ENCODE measurements at regions not wholly inside any gene's neighbourhood (a gene's known extent, or its start where the extent isn't known, plus 50 kb on each side); places are given as distances from the start of the nearest gene placed in this dataset.
"Not testable (repeated sequence)": the region's sequence is repeated elsewhere in the genome, so short reads cannot be mapped to it uniquely, and the experiment has no call there.

- not testable (repeated sequence) for H3K4me3 ChIP-seq (ENCODE audit: low read depth, low read length); H3K27me3 ChIP-seq (ENCODE audit: control insufficient read depth, insufficient read depth, low read length); H3K9ac ChIP-seq (ENCODE audit: low read length); H3K27ac ChIP-seq (ENCODE audit: low read depth, low read length); H3K9me3 ChIP-seq (ENCODE audit: control insufficient read depth, insufficient read depth, low read depth, low read length); H3K36me3 ChIP-seq (ENCODE audit: control insufficient read depth, insufficient read depth, low read length)
- peaks cover 15% of the 10 kb centered on the region for H3K4me1 ChIP-seq (ENCODE audit: control insufficient read depth, insufficient read depth, low read length)
These were observed 225.2 kb downstream of the NPHP4 start for GRCh38 chr1:5766996-5767395.

- Histone ChIP-seq H3K36me3 (ENCODE audit: control insufficient read depth, insufficient read depth, low read length) (no peaks in the 10 kb centered on the region), H3K9me3 (ENCODE audit: control insufficient read depth, insufficient read depth, low read depth, low read length) (peaks cover 5% of the 10 kb centered on the region), H3K4me1 (ENCODE audit: control insufficient read depth, insufficient read depth, low read length) (peaks cover 15% of the 10 kb centered on the region), H3K9ac (ENCODE audit: low read length) (no peak overlapping the region), H3K4me3 (ENCODE audit: low read depth, low read length) (no peak overlapping the region), H3K27ac (ENCODE audit: low read depth, low read length) (no peak overlapping the region), H3K27me3 (ENCODE audit: control insufficient read depth, insufficient read depth, low read length) (no peaks in the 10 kb centered on the region)
These were observed 226.0 kb downstream of the NPHP4 start for GRCh38 chr1:5765997-5766913.

GRCh38 chr1:5765483-5765882, 226.7 kb downstream of the NPHP4 start:
- no peak overlapping the region for H3K4me3 ChIP-seq (ENCODE audit: low read depth, low read length)
- H3K9ac ChIP-seq (ENCODE audit: low read length) = no peak overlapping the region
- H3K27ac ChIP-seq (ENCODE audit: low read depth, low read length) = no peak overlapping the region
- H3K4me1 ChIP-seq (ENCODE audit: control insufficient read depth, insufficient read depth, low read length) = peaks cover 15% of the 10 kb centered on the region
- H3K36me3 ChIP-seq (ENCODE audit: control insufficient read depth, insufficient read depth, low read length) = no peaks in the 10 kb centered on the region
- no peaks in the 10 kb centered on the region for H3K27me3 ChIP-seq (ENCODE audit: control insufficient read depth, insufficient read depth, low read length)
- peaks cover 8% of the 10 kb centered on the region for H3K9me3 ChIP-seq (ENCODE audit: control insufficient read depth, insufficient read depth, low read depth, low read length)

GRCh38 chr1:5764959-5765358, 227.3 kb downstream of the NPHP4 start:
- Histone ChIP-seq H3K9ac (ENCODE audit: low read length) (no peak overlapping the region), H3K36me3 (ENCODE audit: control insufficient read depth, insufficient read depth, low read length) (no peaks in the 10 kb centered on the region), H3K4me1 (ENCODE audit: control insufficient read depth, insufficient read depth, low read length) (peaks cover 15% of the 10 kb centered on the region), H3K27me3 (ENCODE audit: control insufficient read depth, insufficient read depth, low read length) (no peaks in the 10 kb centered on the region), H3K4me3 (ENCODE audit: low read depth, low read length) (no peak overlapping the region), H3K9me3 (ENCODE audit: control insufficient read depth, insufficient read depth, low read depth, low read length) (peaks cover 11% of the 10 kb centered on the region), H3K27ac (ENCODE audit: low read depth, low read length) (no peak overlapping the region)

GRCh38 chr1:5764464-5764863, 227.8 kb downstream of the NPHP4 start:
- H3K9ac ChIP-seq (ENCODE audit: low read length) = no peak overlapping the region
- no peaks in the 10 kb centered on the region for H3K36me3 ChIP-seq (ENCODE audit: control insufficient read depth, insufficient read depth, low read length)
- no peaks in the 10 kb centered on the region for H3K27me3 ChIP-seq (ENCODE audit: control insufficient read depth, insufficient read depth, low read length)
- peaks cover 11% of the 10 kb centered on the region for H3K9me3 ChIP-seq (ENCODE audit: control insufficient read depth, insufficient read depth, low read depth, low read length)
- no peak overlapping the region for H3K4me3 ChIP-seq (ENCODE audit: low read depth, low read length)
- no peak overlapping the region for H3K27ac ChIP-seq (ENCODE audit: low read depth, low read length)
- peaks cover 15% of the 10 kb centered on the region for H3K4me1 ChIP-seq (ENCODE audit: control insufficient read depth, insufficient read depth, low read length)

GRCh38 chr1:5763696-5764370, 228.4 kb downstream of the NPHP4 start:
- H3K27ac ChIP-seq (ENCODE audit: low read depth, low read length) = no peak overlapping the region
- peaks cover 15% of the 10 kb centered on the region for H3K4me1 ChIP-seq (ENCODE audit: control insufficient read depth, insufficient read depth, low read length)
- peaks cover 11% of the 10 kb centered on the region for H3K9me3 ChIP-seq (ENCODE audit: control insufficient read depth, insufficient read depth, low read depth, low read length)
- no peak overlapping the region for H3K9ac ChIP-seq (ENCODE audit: low read length)
- H3K27me3 ChIP-seq (ENCODE audit: control insufficient read depth, insufficient read depth, low read length) = no peaks in the 10 kb centered on the region
- no peaks in the 10 kb centered on the region for H3K36me3 ChIP-seq (ENCODE audit: control insufficient read depth, insufficient read depth, low read length)
- no peak overlapping the region for H3K4me3 ChIP-seq (ENCODE audit: low read depth, low read length)

GRCh38 chr1:5758859-5759578, 233.2 kb downstream of the NPHP4 start:
- Histone ChIP-seq H3K27me3 (ENCODE audit: control insufficient read depth, insufficient read depth, low read length) (no peaks in the 10 kb centered on the region), H3K9me3 (ENCODE audit: control insufficient read depth, insufficient read depth, low read depth, low read length) (peaks cover 11% of the 10 kb centered on the region), H3K4me3 (ENCODE audit: low read depth, low read length) (no peak overlapping the region), H3K9ac (ENCODE audit: low read length) (no peak overlapping the region), H3K4me1 (ENCODE audit: control insufficient read depth, insufficient read depth, low read length) (no peaks in the 10 kb centered on the region), H3K27ac (ENCODE audit: low read depth, low read length) (no peak overlapping the region), H3K36me3 (ENCODE audit: control insufficient read depth, insufficient read depth, low read length) (no peaks in the 10 kb centered on the region)

GRCh38 chr1:5758000-5758858, 234.0 kb downstream of the NPHP4 start:
- no peaks in the 10 kb centered on the region for H3K4me1 ChIP-seq (ENCODE audit: control insufficient read depth, insufficient read depth, low read length)
- H3K9ac ChIP-seq (ENCODE audit: low read length) = no peak overlapping the region
- H3K9me3 ChIP-seq (ENCODE audit: control insufficient read depth, insufficient read depth, low read depth, low read length) = peaks cover 8% of the 10 kb centered on the region
- H3K4me3 ChIP-seq (ENCODE audit: low read depth, low read length) = no peak overlapping the region
- no peak overlapping the region for H3K27ac ChIP-seq (ENCODE audit: low read depth, low read length)
- no peaks in the 10 kb centered on the region for H3K36me3 ChIP-seq (ENCODE audit: control insufficient read depth, insufficient read depth, low read length)
- no peaks in the 10 kb centered on the region for H3K27me3 ChIP-seq (ENCODE audit: control insufficient read depth, insufficient read depth, low read length)

GRCh38 chr1:5757187-5757805, 234.9 kb downstream of the NPHP4 start:
- Histone ChIP-seq H3K9ac (ENCODE audit: low read length) (no peak overlapping the region), H3K4me1 (ENCODE audit: control insufficient read depth, insufficient read depth, low read length) (peaks cover 7% of the 10 kb centered on the region), H3K36me3 (ENCODE audit: control insufficient read depth, insufficient read depth, low read length) (no peaks in the 10 kb centered on the region), H3K4me3 (ENCODE audit: low read depth, low read length) (no peak overlapping the region), H3K27me3 (ENCODE audit: control insufficient read depth, insufficient read depth, low read length) (no peaks in the 10 kb centered on the region), H3K27ac (ENCODE audit: low read depth, low read length) (no peak overlapping the region), H3K9me3 (ENCODE audit: control insufficient read depth, insufficient read depth, low read depth, low read length) (peaks cover 8% of the 10 kb centered on the region)

All from HUES6 (cell line).